Thoracic aorta (tissue), 2 donors: ENCODE measurements at regions not wholly inside any gene's neighbourhood (a gene's known extent, or its start where the extent isn't known, plus 50 kb on each side); places are given as distances from the start of the nearest gene placed in this dataset.
"Not testable (repeated sequence)": the region's sequence is repeated elsewhere in the genome, so short reads cannot be mapped to it uniquely, and the experiment has no call there.

Experiments used
- ATAC-seq: fragments of 150-250 bp; one replicate; pipeline ENCODE4 v1.8.0; 2017; ENCODE audit warnings: low read depth; ENCODE audit not compliant: insufficient number of reproducible peaks, low FRiP score
- DNase-seq: peaks from one replicate; pipeline ENCODE4 v3.0.0-alpha.2; 2020; ENCODE audit warnings: low spot score
- H3K27ac ChIP-seq, 2 donors: fragments of 200-600 bp; sonication (generic); 1 replicate in 1 of 2; 2 replicates in 1 of 2; pipeline ENCODE4 v1.5.1; 2016; ENCODE audit warnings: mild to moderate bottlenecking in 2 of 2, moderate library complexity in 2 of 2
- H3K27me3 ChIP-seq: fragments of 200-600 bp; sonication (generic); replicated peaks from 2 replicates; pipeline ENCODE4 v1.6.0; 2016; ENCODE audit warnings: mild to moderate bottlenecking; ENCODE audit not compliant: insufficient read depth
- H3K36me3 ChIP-seq: fragments of 200-600 bp; sonication (generic); one replicate; pipeline ENCODE4 v1.5.1; 2016
- H3K4me1 ChIP-seq, 2 donors: fragments of 200-600 bp; sonication (generic); 1 replicate in 1 of 2; 2 replicates in 1 of 2; pipeline versions ENCODE4 v1.5.1 to v1.6.0; 2016; ENCODE audit warnings: low read depth in 2 of 2, mild to moderate bottlenecking in 1 of 2; ENCODE audit not compliant: control insufficient read depth in 1 of 2
- H3K4me3 ChIP-seq: fragments of 200-600 bp; sonication (generic); 2 replicates; pipeline ENCODE4 v1.5.1; 2016; ENCODE audit warnings: mild to moderate bottlenecking
- H3K9me3 ChIP-seq: fragments of 200-600 bp; sonication (generic); 2 replicates; pipeline ENCODE4 v1.5.1; 2016
- TF ChIP-seq, protein P1 (sequence below): fragments of 200-600 bp; sonication (generic); IDR thresholded peaks from one replicate; pipeline ENCODE4 v1.5.1; 2019; ENCODE audit warnings: antibody characterized with exemption

DNA sequence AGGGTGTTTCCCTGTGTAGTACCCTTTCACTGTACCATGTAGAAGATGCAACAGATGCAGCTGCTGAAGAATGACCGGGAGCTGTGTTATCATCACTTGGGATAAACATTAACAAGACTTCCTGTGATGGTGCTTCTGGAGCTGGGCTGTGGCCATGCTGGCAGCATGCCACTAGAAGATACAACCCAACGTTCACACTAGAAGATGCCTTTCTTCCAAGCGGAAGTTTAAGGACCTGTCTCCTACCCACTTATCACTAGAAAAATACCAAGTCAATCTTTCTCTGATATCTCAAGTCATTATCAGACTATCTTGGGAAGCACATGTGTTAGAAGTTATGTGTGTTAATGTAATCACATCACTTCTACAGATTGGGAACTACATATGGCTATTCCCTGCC lies 953.5 kb downstream of the CNTNAP5 start:
- DNase-seq (no peak), ATAC-seq (no peak)
- Histone ChIP-seq H3K27ac (no peak overlapping the region), H3K9me3 (no peaks in the 10 kb centered on the region), H3K4me3 (no peak overlapping the region), H3K36me3 (no peaks in the 10 kb centered on the region), H3K4me1 (no peaks in the 10 kb centered on the region), H3K27me3 (no peaks in the 10 kb centered on the region)
- TF ChIP-seq, protein P1, sequence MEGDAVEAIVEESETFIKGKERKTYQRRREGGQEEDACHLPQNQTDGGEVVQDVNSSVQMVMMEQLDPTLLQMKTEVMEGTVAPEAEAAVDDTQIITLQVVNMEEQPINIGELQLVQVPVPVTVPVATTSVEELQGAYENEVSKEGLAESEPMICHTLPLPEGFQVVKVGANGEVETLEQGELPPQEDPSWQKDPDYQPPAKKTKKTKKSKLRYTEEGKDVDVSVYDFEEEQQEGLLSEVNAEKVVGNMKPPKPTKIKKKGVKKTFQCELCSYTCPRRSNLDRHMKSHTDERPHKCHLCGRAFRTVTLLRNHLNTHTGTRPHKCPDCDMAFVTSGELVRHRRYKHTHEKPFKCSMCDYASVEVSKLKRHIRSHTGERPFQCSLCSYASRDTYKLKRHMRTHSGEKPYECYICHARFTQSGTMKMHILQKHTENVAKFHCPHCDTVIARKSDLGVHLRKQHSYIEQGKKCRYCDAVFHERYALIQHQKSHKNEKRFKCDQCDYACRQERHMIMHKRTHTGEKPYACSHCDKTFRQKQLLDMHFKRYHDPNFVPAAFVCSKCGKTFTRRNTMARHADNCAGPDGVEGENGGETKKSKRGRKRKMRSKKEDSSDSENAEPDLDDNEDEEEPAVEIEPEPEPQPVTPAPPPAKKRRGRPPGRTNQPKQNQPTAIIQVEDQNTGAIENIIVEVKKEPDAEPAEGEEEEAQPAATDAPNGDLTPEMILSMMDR = no peak

DNA sequence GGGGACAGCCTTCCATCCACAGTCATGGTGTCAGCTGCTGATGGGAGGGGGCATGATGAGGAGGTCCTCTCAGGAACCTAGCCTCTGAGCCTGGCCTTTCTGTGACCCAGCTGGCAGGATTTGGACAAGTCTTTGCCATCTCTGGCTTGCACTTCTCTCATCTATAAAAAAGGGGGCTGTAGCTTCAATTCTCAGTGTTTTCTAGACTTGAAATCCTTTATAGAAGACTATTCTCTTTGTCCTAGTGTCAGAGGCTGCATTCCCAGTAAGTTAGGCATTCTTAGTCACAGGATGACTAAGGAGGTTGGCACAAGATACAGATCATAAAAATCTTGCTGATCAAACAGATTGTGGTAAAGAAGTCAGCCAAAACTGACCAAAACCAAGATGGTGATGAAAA lies 958.5 kb downstream of the CNTNAP5 start:
- no peak overlapping the region for H3K4me3 ChIP-seq
- H3K4me1 ChIP-seq = no peaks in the 10 kb centered on the region
- no peaks in the 10 kb centered on the region for H3K27me3 ChIP-seq
- no peak for DNase-seq
- H3K9me3 ChIP-seq = no peaks in the 10 kb centered on the region
- no peak overlapping the region for H3K27ac ChIP-seq
- TF ChIP-seq, protein P1 = no peak
- H3K36me3 ChIP-seq = no peaks in the 10 kb centered on the region
- no peak for ATAC-seq

DNA sequence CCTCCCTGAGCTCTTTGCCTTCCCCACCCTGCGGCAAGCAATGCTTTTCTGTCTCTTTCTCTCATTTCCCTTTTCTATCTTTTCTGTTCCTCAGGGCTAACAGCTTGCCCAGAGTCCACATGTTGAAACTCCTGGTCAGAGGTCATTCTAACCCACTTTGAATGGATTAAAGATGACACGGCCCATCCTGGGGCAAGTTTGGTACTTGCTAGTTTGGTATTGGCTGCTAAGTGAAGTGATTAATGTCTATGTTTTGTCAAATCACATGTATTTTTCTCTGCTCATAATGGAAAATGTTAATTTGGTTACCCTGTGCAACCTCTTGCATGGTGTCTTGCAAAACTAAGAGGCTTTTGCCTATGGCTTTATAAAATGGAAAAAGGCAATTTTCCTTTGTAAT lies 960.2 kb downstream of the CNTNAP5 start:
- Histone ChIP-seq H3K27me3 (no peaks in the 10 kb centered on the region), H3K4me3 (no peak overlapping the region), H3K4me1 (no peaks in the 10 kb centered on the region), H3K9me3 (no peaks in the 10 kb centered on the region), H3K36me3 (no peaks in the 10 kb centered on the region), H3K27ac (no peak overlapping the region)
- TF ChIP-seq, protein P1 = no peak
- ATAC-seq (no peak), DNase-seq (no peak)

DNA sequence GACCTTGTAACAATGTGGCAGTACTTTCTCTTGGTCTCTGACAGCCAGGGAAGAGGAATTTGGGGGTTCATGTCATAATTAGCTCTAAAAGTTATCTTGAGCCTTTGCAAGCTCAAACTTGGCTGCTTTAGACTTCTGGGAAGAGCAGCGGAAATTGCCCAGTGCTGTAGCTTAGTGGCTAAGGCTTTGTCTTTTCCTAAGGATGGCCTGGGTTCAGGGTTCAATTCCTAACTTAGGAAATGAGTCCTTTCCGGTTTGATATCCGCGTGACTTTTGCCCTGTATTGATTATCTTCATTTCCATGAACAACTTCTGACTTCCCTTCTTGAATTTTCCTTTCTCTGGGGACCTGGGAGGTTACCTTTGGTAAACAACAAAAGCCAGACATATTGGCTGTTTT lies 961.0 kb downstream of the CNTNAP5 start:
- TF ChIP-seq, protein P1 = no peak
- ATAC-seq = no peak
- H3K27me3 ChIP-seq = no peaks in the 10 kb centered on the region
- no peaks in the 10 kb centered on the region for H3K36me3 ChIP-seq
- H3K27ac ChIP-seq = no peak overlapping the region
- no peak overlapping the region for H3K4me3 ChIP-seq
- H3K4me1 ChIP-seq = no peaks in the 10 kb centered on the region
- DNase-seq = no peak
- H3K9me3 ChIP-seq = no peaks in the 10 kb centered on the region

DNA sequence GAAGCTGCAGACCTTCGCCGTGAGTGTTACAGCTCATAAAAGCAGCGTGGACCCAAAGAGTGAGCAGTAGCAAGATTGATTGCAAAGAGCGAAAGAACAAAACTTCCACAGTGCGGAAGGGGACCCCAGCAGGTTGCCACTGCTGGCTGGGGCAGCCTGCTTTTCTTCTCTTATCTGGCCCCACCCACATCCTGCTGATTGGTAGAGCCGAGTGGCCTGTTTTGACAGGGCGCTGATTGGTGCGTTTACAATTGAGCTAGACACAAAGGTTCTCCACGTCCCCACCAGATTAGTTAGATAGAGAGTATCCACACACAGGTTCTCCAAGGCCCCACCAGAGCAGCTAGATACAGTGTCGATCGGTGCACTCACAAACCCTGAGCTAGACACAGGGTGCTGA lies 961.8 kb downstream of the CNTNAP5 start:
- not testable (repeated sequence) for H3K4me1 ChIP-seq, DNase-seq, H3K36me3 ChIP-seq, ATAC-seq, H3K27ac ChIP-seq, H3K27me3 ChIP-seq, H3K9me3 ChIP-seq, H3K4me3 ChIP-seq

DNA sequence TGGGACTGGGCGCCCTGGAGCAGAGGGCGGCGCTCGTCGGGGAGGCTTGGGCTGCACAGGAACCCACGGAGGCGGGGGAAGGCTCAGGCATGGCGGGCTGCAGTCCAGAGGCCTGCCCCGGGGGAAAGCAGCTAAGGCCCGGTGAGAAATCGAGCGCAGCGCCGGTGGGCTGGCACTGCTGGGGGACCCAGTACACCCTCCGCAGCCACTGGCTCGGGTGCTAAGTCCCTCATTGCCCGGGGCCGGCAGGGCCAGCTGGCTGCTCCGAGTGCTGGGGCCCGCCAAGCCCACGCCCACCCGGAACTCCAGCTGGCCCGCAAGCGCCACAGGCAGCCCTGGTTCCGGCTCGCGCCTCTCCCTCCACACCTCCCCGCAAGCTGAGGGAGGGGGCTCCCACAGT lies 962.3 kb downstream of the CNTNAP5 start:
- H3K27me3 ChIP-seq, H3K4me1 ChIP-seq, DNase-seq, H3K36me3 ChIP-seq, H3K9me3 ChIP-seq, H3K27ac ChIP-seq, H3K4me3 ChIP-seq, ATAC-seq: not testable (repeated sequence)
